ENCODE measurements at regions not wholly inside any gene's neighbourhood (a gene's known extent, or its start where the extent isn't known, plus 50 kb on each side); places are given as distances from the start of the nearest gene placed in this dataset.

GRCh38 chr3:41102053-41102556 lies 97.2 kb upstream of the CTNNB1 start:
- H2BK5ac ChIP-seq (ENCODE audit: insufficient read length, low read length): no peak overlapping the region
- no peak overlapping the region for H2AK5ac ChIP-seq (ENCODE audit: insufficient read length, low read length)
- H3K4me2 ChIP-seq (ENCODE audit: insufficient read depth, insufficient read length, low read length): no peak overlapping the region
- H4K5ac ChIP-seq (ENCODE audit: insufficient read length, low read depth, low read length): no peak overlapping the region
- no peak overlapping the region for H3K14ac ChIP-seq (ENCODE audit: insufficient read depth, low read length)
- no peak overlapping the region for H3K56ac ChIP-seq (ENCODE audit: insufficient read length, low read depth, low read length)
- no peaks in the 10 kb centered on the region for H3K9me3 ChIP-seq (ENCODE audit: control insufficient read depth, low read depth, low read length)
- no peak overlapping the region for H3K23ac ChIP-seq (ENCODE audit: insufficient read length, low read depth, low read length)
- peaks cover 3% of the 10 kb centered on the region; the same call in 1 of the 2 replicates for H3K4me1 ChIP-seq (ENCODE audit: insufficient read depth, low read length)
- H4K20me1 ChIP-seq (ENCODE audit: control insufficient read depth, insufficient read depth, insufficient read length): no peaks in the 10 kb centered on the region
- H3K79me1 ChIP-seq (ENCODE audit: insufficient read depth, low read depth, low read length, poor library complexity, severe bottlenecking): no peaks in the 10 kb centered on the region
- no peak overlapping the region for H3K18ac ChIP-seq (ENCODE audit: insufficient read length, low read depth, low read length)
- H3K23me2 ChIP-seq (ENCODE audit: insufficient read length, low read depth, low read length, poor library complexity, severe bottlenecking): no peaks in the 10 kb centered on the region
- H3K27ac ChIP-seq (ENCODE audit: insufficient read length, low read depth, low read length): no peak overlapping the region
- no peak overlapping the region for H2BK12ac ChIP-seq (ENCODE audit: insufficient read length, low read depth, low read length)
- H3K9ac ChIP-seq (ENCODE audit: extremely low read depth, insufficient read length, low read length): no peak overlapping the region
- no peak overlapping the region for H3K4ac ChIP-seq (ENCODE audit: low read depth, low read length)
- Mint-ChIP-seq H3K9me3 (no peaks in the 10 kb centered on the region), H3K4me3 (no peak overlapping the region), H3K36me3 (ENCODE audit: insufficient read depth in 1 of 3, low read depth in 3 of 3) (no peaks in the 10 kb centered on the region), H3K4me1 (peaks cover 5 to 7% of the 10 kb centered on the region in 2 experiments; a peak in 2 of 4 replicates), H3K27me3 (ENCODE audit: low read depth) (peaks cover 2% of the 10 kb centered on the region; the same call in 1 of the 2 replicates), H3K27ac (no peak overlapping the region)
- TF ChIP-seq CTCF (conservative IDR thresholded peaks at IDR 0.05): no peak
- no peak overlapping the region for H4K8ac ChIP-seq (replicated peaks; ENCODE audit: insufficient read length, low read depth, low read length)
- WGBS (ENCODE audit: extremely low coverage, insufficient read length, low lambda C conversion rate): no CpG with 5 or more reads among the region's 5 CpGs
- DNase-seq: no peak
- no peak overlapping the region for H3T11ph ChIP-seq (ENCODE audit: low read length)
- H2BK15ac ChIP-seq (ENCODE audit: low read depth, low read length): no peak overlapping the region
- no peak overlapping the region for H4K91ac ChIP-seq (ENCODE audit: insufficient read length, low read depth, low read length)
- H2BK120ac ChIP-seq (ENCODE audit: low read depth, low read length, poor library complexity, severe bottlenecking): no peak overlapping the region
- H3K79me2 ChIP-seq (ENCODE audit: insufficient read depth, low read length): no peaks in the 10 kb centered on the region
- no peak overlapping the region for H2BK20ac ChIP-seq (ENCODE audit: low read depth, low read length, poor library complexity, severe bottlenecking)
- H3K27me3 ChIP-seq (ENCODE audit: insufficient read depth, low read length): no peaks in the 10 kb centered on the region; the same call in 1 of the 2 replicates
- H2AFZ ChIP-seq (ENCODE audit: low read length): no peak overlapping the region

All from H9 (cell line).